SK-N-SH treated with all-trans-retinoic acid at 6 μM for 48 hours (cell line): ENCODE measurements at regions not wholly inside any gene's neighbourhood (a gene's known extent, or its start where the extent isn't known, plus 50 kb on each side); places are given as distances from the start of the nearest gene placed in this dataset.

ENCODE experiments used
- BACH2 ChIP-seq: fragments of 250-450 bp; sonication (Bioruptor Pico); IDR thresholded peaks from 2 replicates; pipeline ENCODE4 v1.9.0; 2021; ENCODE audit warnings: mild to moderate bottlenecking, borderline replicate concordance
- TCF4 ChIP-seq: fragments of 250-450 bp; sonication (Bioruptor Pico); IDR thresholded peaks from 2 replicates; pipeline ENCODE4 v1.8.0; 2021; ENCODE audit warnings: mild to moderate bottlenecking, moderate library complexity, borderline replicate concordance
- TOX ChIP-seq: fragments of 250-450 bp; sonication (Bioruptor Pico); IDR thresholded peaks from 2 replicates; pipeline ENCODE4 v1.8.0; 2021; ENCODE audit warnings: mild to moderate bottlenecking, moderate library complexity, borderline replicate concordance
- ZFP3 ChIP-seq: fragments of 250-450 bp; sonication (Bioruptor Pico); IDR thresholded peaks from 2 replicates; pipeline ENCODE4 v1.5.0; 2020; ENCODE audit warnings: mild to moderate bottlenecking, moderate library complexity
- ZFP30 ChIP-seq: fragments of 450-650 bp; formaldehyde crosslinking; IDR thresholded peaks from 2 replicates; pipeline ENCODE4 v1.5.0; 2022; ENCODE audit warnings: mild to moderate bottlenecking, moderate library complexity
- ZNF70 ChIP-seq: fragments of 450-650 bp; formaldehyde crosslinking; IDR thresholded peaks from 2 replicates; pipeline ENCODE4 v1.5.0; 2020; ENCODE audit warnings: mild to moderate bottlenecking, moderate library complexity
- ZNF8 ChIP-seq: fragments of 450-650 bp; formaldehyde crosslinking; IDR thresholded peaks from 2 replicates; pipeline ENCODE4 v1.5.0; 2020; ENCODE audit warnings: mild to moderate bottlenecking, moderate library complexity
- TF ChIP-seq, protein P1 (sequence below): fragments of 250-450 bp; sonication (Bioruptor Pico); IDR thresholded peaks from 2 replicates; pipeline ENCODE4 v1.5.0; 2020; ENCODE audit warnings: mild to moderate bottlenecking, moderate library complexity
- TF ChIP-seq, protein P2 (sequence below): fragments of 250-450 bp; sonication (Bioruptor Pico); IDR thresholded peaks from 2 replicates; pipeline ENCODE4 v1.8.0; 2020; ENCODE audit warnings: mild to moderate bottlenecking, moderate library complexity, borderline replicate concordance

DNA sequence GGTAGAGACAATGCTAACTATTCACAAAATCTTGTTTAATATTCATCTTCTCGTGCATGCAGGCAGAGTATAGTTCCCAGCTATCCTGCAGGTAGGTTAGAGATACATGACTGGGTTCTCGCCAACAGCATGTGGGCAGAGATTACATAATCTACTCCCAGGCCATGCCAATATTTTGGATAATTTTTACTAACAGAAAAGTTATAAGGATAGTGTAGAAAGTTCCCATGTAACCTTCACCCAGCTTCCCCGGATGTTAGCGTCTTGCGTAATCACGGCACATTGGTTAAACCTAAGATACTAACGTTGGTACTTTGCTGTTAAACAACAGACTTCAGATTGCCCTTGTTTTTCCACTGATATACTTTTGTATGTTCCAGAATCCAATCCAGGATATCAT, 215.5 kb upstream of the LARGE1 start:
- TF ChIP-seq BACH2 (no peak), TCF4 (no peak), ZNF8 (no peak), ZFP3 (CRISPR knock-in tag) (no peak), TOX (CRISPR knock-in tag) (no peak), ZNF70 (CRISPR knock-in tag) (no peak), ZFP30 (no peak)
- TF ChIP-seq, protein P1, sequence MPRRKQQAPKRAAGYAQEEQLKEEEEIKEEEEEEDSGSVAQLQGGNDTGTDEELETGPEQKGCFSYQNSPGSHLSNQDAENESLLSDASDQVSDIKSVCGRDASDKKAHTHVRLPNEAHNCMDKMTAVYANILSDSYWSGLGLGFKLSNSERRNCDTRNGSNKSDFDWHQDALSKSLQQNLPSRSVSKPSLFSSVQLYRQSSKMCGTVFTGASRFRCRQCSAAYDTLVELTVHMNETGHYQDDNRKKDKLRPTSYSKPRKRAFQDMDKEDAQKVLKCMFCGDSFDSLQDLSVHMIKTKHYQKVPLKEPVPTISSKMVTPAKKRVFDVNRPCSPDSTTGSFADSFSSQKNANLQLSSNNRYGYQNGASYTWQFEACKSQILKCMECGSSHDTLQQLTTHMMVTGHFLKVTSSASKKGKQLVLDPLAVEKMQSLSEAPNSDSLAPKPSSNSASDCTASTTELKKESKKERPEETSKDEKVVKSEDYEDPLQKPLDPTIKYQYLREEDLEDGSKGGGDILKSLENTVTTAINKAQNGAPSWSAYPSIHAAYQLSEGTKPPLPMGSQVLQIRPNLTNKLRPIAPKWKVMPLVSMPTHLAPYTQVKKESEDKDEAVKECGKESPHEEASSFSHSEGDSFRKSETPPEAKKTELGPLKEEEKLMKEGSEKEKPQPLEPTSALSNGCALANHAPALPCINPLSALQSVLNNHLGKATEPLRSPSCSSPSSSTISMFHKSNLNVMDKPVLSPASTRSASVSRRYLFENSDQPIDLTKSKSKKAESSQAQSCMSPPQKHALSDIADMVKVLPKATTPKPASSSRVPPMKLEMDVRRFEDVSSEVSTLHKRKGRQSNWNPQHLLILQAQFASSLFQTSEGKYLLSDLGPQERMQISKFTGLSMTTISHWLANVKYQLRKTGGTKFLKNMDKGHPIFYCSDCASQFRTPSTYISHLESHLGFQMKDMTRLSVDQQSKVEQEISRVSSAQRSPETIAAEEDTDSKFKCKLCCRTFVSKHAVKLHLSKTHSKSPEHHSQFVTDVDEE (CRISPR knock-in tag): no peak
- TF ChIP-seq, protein P2, sequence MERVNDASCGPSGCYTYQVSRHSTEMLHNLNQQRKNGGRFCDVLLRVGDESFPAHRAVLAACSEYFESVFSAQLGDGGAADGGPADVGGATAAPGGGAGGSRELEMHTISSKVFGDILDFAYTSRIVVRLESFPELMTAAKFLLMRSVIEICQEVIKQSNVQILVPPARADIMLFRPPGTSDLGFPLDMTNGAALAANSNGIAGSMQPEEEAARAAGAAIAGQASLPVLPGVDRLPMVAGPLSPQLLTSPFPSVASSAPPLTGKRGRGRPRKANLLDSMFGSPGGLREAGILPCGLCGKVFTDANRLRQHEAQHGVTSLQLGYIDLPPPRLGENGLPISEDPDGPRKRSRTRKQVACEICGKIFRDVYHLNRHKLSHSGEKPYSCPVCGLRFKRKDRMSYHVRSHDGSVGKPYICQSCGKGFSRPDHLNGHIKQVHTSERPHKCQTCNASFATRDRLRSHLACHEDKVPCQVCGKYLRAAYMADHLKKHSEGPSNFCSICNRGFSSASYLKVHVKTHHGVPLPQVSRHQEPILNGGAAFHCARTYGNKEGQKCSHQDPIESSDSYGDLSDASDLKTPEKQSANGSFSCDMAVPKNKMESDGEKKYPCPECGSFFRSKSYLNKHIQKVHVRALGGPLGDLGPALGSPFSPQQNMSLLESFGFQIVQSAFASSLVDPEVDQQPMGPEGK (CRISPR knock-in tag): no peak
